Activated T-helper 17 cell treated with anti-CD3 and anti-CD28 coated beads, Interleukin-2, amount 50 U/mL, for 72 hours (primary cell): ENCODE measurements at regions not wholly inside any gene's neighbourhood (a gene's known extent, or its start where the extent isn't known, plus 50 kb on each side); places are given as distances from the start of the nearest gene placed in this dataset.

Source experiments
- ATAC-seq: fragments of 150-1000 bp; cut with Tn5 transposase; replicated peaks from 2 replicates; pipeline ENCODE4 v1.10.0; 2021; ENCODE audit warnings: mild to moderate bottlenecking, moderate library complexity
- H3K27ac Mint-ChIP-seq: one replicate; pipeline ENCODE4 v1.8.0; 2022; ENCODE audit warnings: mixed read lengths
- H3K27me3 Mint-ChIP-seq: one replicate; pipeline ENCODE4 v1.8.0; 2022; ENCODE audit warnings: mixed read lengths
- H3K36me3 Mint-ChIP-seq: one replicate; pipeline ENCODE4 v1.8.0; 2022; ENCODE audit warnings: low read depth, mild to moderate bottlenecking, mixed read lengths
- H3K4me1 Mint-ChIP-seq: one replicate; pipeline ENCODE4 v1.8.0; 2022; ENCODE audit warnings: mixed read lengths
- H3K4me3 Mint-ChIP-seq: one replicate; pipeline ENCODE4 v1.8.0; 2022; ENCODE audit warnings: mild to moderate bottlenecking, mixed read lengths
- H3K9me3 Mint-ChIP-seq: one replicate; pipeline ENCODE4 v1.8.0; 2022; ENCODE audit warnings: mixed read lengths

- Mint-ChIP-seq H3K4me1 (peaks cover 4% of the 10 kb centered on the region), H3K36me3 (no peaks in the 10 kb centered on the region), H3K27me3 (no peaks in the 10 kb centered on the region), H3K27ac (peak overlapping the region; percentile 6), H3K9me3 (peaks cover 11% of the 10 kb centered on the region), H3K4me3 (no peak overlapping the region)
- peak; percentile 76 for ATAC-seq
These were observed 406.8 kb upstream of the CBLB start for GRCh38 chr3:106275592-106275991.

- no peak overlapping the region for H3K27ac Mint-ChIP-seq
- H3K36me3 Mint-ChIP-seq, result no peaks in the 10 kb centered on the region
- H3K4me1 Mint-ChIP-seq, result peaks cover 4% of the 10 kb centered on the region
- no peak overlapping the region for H3K4me3 Mint-ChIP-seq
- peaks cover 11% of the 10 kb centered on the region for H3K9me3 Mint-ChIP-seq
- no peak for ATAC-seq
- H3K27me3 Mint-ChIP-seq, result no peaks in the 10 kb centered on the region
These were observed 407.3 kb upstream of the CBLB start for GRCh38 chr3:106276151-106276550.

- Mint-ChIP-seq H3K36me3 (no peaks in the 10 kb centered on the region), H3K27me3 (no peaks in the 10 kb centered on the region), H3K4me3 (peak overlapping the region; percentile 4), H3K27ac (peak overlapping the region; percentile 8), H3K4me1 (peaks cover 4% of the 10 kb centered on the region), H3K9me3 (peaks cover 11% of the 10 kb centered on the region)
- ATAC-seq, result peak; percentile 60
These were observed 408.2 kb upstream of the CBLB start for GRCh38 chr3:106276755-106277612.

GRCh38 chr3:106277731-106278130, 408.9 kb upstream of the CBLB start:
- ATAC-seq, result no peak
- Mint-ChIP-seq H3K36me3 (no peaks in the 10 kb centered on the region), H3K27ac (peak overlapping the region; percentile 8), H3K4me3 (peak overlapping the region; percentile 4), H3K4me1 (peaks cover 4% of the 10 kb centered on the region), H3K27me3 (no peaks in the 10 kb centered on the region), H3K9me3 (peaks cover 15% of the 10 kb centered on the region)

GRCh38 chr3:106281221-106281620, 412.4 kb upstream of the CBLB start:
- Mint-ChIP-seq H3K27me3 (no peaks in the 10 kb centered on the region), H3K4me1 (no peaks in the 10 kb centered on the region), H3K9me3 (peaks cover 11% of the 10 kb centered on the region), H3K36me3 (no peaks in the 10 kb centered on the region), H3K27ac (no peak overlapping the region), H3K4me3 (no peak overlapping the region)
- ATAC-seq, result no peak

- Mint-ChIP-seq H3K9me3 (peaks cover 11% of the 10 kb centered on the region), H3K27ac (no peak overlapping the region), H3K4me1 (no peaks in the 10 kb centered on the region), H3K36me3 (no peaks in the 10 kb centered on the region), H3K27me3 (no peaks in the 10 kb centered on the region), H3K4me3 (no peak overlapping the region)
- ATAC-seq, result no peak
These were observed 414.1 kb upstream of the CBLB start for GRCh38 chr3:106282943-106283342.

GRCh38 chr3:106288781-106289180, 420.0 kb upstream of the CBLB start:
- Mint-ChIP-seq H3K36me3 (no peaks in the 10 kb centered on the region), H3K27me3 (no peaks in the 10 kb centered on the region), H3K4me3 (no peak overlapping the region), H3K9me3 (peaks cover 3% of the 10 kb centered on the region), H3K4me1 (peaks cover 5% of the 10 kb centered on the region), H3K27ac (no peak overlapping the region)
- ATAC-seq, result no peak

- Mint-ChIP-seq H3K4me1 (peaks cover 5% of the 10 kb centered on the region), H3K27me3 (no peaks in the 10 kb centered on the region), H3K9me3 (peaks cover 3% of the 10 kb centered on the region), H3K36me3 (no peaks in the 10 kb centered on the region), H3K27ac (peak overlapping the region; percentile 34), H3K4me3 (no peak overlapping the region)
- ATAC-seq, result no peak
These were observed 421.6 kb upstream of the CBLB start for GRCh38 chr3:106290304-106290997.

GRCh38 chr3:106293161-106293560, 424.3 kb upstream of the CBLB start:
- H3K27me3 Mint-ChIP-seq, result no peaks in the 10 kb centered on the region
- no peak overlapping the region for H3K27ac Mint-ChIP-seq
- H3K9me3 Mint-ChIP-seq, result no peaks in the 10 kb centered on the region
- peaks cover 5% of the 10 kb centered on the region for H3K4me1 Mint-ChIP-seq
- no peak overlapping the region for H3K4me3 Mint-ChIP-seq
- no peaks in the 10 kb centered on the region for H3K36me3 Mint-ChIP-seq
- ATAC-seq, result no peak

GRCh38 chr3:106294121-106294520, 425.3 kb upstream of the CBLB start:
- Mint-ChIP-seq H3K27me3 (no peaks in the 10 kb centered on the region), H3K36me3 (no peaks in the 10 kb centered on the region), H3K9me3 (no peaks in the 10 kb centered on the region), H3K4me3 (no peak overlapping the region), H3K27ac (no peak overlapping the region), H3K4me1 (peaks cover 6% of the 10 kb centered on the region)
- no peak for ATAC-seq

- Mint-ChIP-seq H3K4me1 (peaks cover 9% of the 10 kb centered on the region), H3K9me3 (no peaks in the 10 kb centered on the region), H3K27ac (no peak overlapping the region), H3K4me3 (no peak overlapping the region), H3K27me3 (no peaks in the 10 kb centered on the region), H3K36me3 (no peaks in the 10 kb centered on the region)
- ATAC-seq, result no peak
These were observed 427.2 kb upstream of the CBLB start for GRCh38 chr3:106296062-106296461.

- Mint-ChIP-seq H3K4me1 (peaks cover 22% of the 10 kb centered on the region), H3K4me3 (peak overlapping the region; percentile 37)
- ATAC-seq, result peak; percentile 80
These were observed 430.7 kb upstream of the CBLB start for GRCh38 chr3:106299300-106300098.

GRCh38 chr3:106302451-106303221, 433.8 kb upstream of the CBLB start:
- Mint-ChIP-seq H3K27ac (peak overlapping the region; percentile 58), H3K36me3 (no peaks in the 10 kb centered on the region), H3K9me3 (no peaks in the 10 kb centered on the region), H3K27me3 (no peaks in the 10 kb centered on the region), H3K4me3 (peak overlapping the region; percentile 49), H3K4me1 (peaks cover 22% of the 10 kb centered on the region)
- ATAC-seq, result peak; percentile 86

More at GRCh38 chr3:106299300-106300098, 430.7 kb upstream of the CBLB start:
- H3K9me3 Mint-ChIP-seq, result no peaks in the 10 kb centered on the region
- peak overlapping the region; percentile 36 for H3K27ac Mint-ChIP-seq
- no peaks in the 10 kb centered on the region for H3K36me3 Mint-ChIP-seq
- no peaks in the 10 kb centered on the region for H3K27me3 Mint-ChIP-seq

- Mint-ChIP-seq H3K9me3 (no peaks in the 10 kb centered on the region), H3K27ac (no peak overlapping the region), H3K4me1 (peaks cover 22% of the 10 kb centered on the region), H3K27me3 (no peaks in the 10 kb centered on the region), H3K4me3 (no peak overlapping the region), H3K36me3 (no peaks in the 10 kb centered on the region)
- ATAC-seq, result no peak
These were observed 435.0 kb upstream of the CBLB start for GRCh38 chr3:106303766-106304165.
